Loucy (cell line): ENCODE measurements at regions not wholly inside any gene's neighbourhood (a gene's known extent, or its start where the extent isn't known, plus 50 kb on each side); places are given as distances from the start of the nearest gene placed in this dataset.

Source experiments
- CTCF ChIP-seq: fragments of 200-600 bp; sonication (generic); conservative IDR thresholded peaks from 2 replicates; pipeline ENCODE4 v1.5.1; 2014; ENCODE audit warnings: mild to moderate bottlenecking, antibody characterized with exemption, low read length
- EZH2phosphoT487 ChIP-seq: fragments of 200-600 bp; IDR thresholded peaks from 2 replicates; pipeline ENCODE4 v1.6.1; 2018; ENCODE audit warnings: antibody characterized with exemption, mild to moderate bottlenecking, moderate library complexity, borderline replicate concordance

GRCh38 chr7:71055504-71055903 lies 76.4 kb upstream of the GALNT17 start:
- no peak for TF ChIP-seq CTCF
- no peak for TF ChIP-seq EZH2phosphoT487
